HepG2 (cell line): ENCODE measurements at regions not wholly inside any gene's neighbourhood (a gene's known extent, or its start where the extent isn't known, plus 50 kb on each side); places are given as distances from the start of the nearest gene placed in this dataset.

Source experiments
- ADNP ChIP-seq: sonication (generic); formaldehyde crosslinking; IDR thresholded peaks from 2 replicates; pipeline ENCODE4 v1.4.0; 2020; ENCODE audit warnings: missing genetic modification reagents
- ARHGAP35 ChIP-seq: sonication (generic); formaldehyde crosslinking; IDR thresholded peaks from 2 replicates; pipeline ENCODE4 v1.9.0; 2022; ENCODE audit warnings: mild to moderate bottlenecking, inconsistent platforms, moderate library complexity, missing genetic modification reagents, borderline replicate concordance
- ESRRA ChIP-seq: sonication (generic); formaldehyde crosslinking; IDR thresholded peaks from 2 replicates; pipeline ENCODE4 v1.5.1; 2020; ENCODE audit warnings: mild to moderate bottlenecking, low read depth, missing genetic modification reagents
- FOXA1 ChIP-seq, 2 experiments: fragments of 450-650 bp in 1 of 2; sonication (generic) in 1 of 2; formaldehyde crosslinking in 1 of 2; IDR thresholded peaks; 2 replicates each; pipeline versions ENCODE4 v1.4.0 to v1.6.1; 2016 to 2020; ENCODE audit warnings: missing genetic modification reagents in 1 of 2
- FOXC1 ChIP-seq: sonication (generic); formaldehyde crosslinking; IDR thresholded peaks from 2 replicates; pipeline ENCODE4 v1.8.0; 2022; ENCODE audit warnings: mild to moderate bottlenecking, missing genetic modification reagents, borderline replicate concordance
- FOXK2 ChIP-seq: fragments of 450-650 bp; IDR thresholded peaks from 2 replicates; pipeline ENCODE4 v1.6.1; 2016
- HNRNPUL1 ChIP-seq: fragments of 200-400 bp; formaldehyde crosslinking; IDR thresholded peaks from 2 replicates; pipeline ENCODE4 v1.6.1; 2017; ENCODE audit warnings: low read depth, mild to moderate bottlenecking, low read length, moderate library complexity
- IRX3 ChIP-seq: sonication (generic); formaldehyde crosslinking; IDR thresholded peaks from 2 replicates; pipeline ENCODE4 v1.8.1; 2023; ENCODE audit warnings: mild to moderate bottlenecking, low read depth, missing genetic modification reagents, borderline replicate concordance
- MNT ChIP-seq: fragments of 450-650 bp; IDR thresholded peaks from 2 replicates; pipeline ENCODE4 v1.6.1; 2016
- MTA3 ChIP-seq: sonication (generic); formaldehyde crosslinking; IDR thresholded peaks from 2 replicates; pipeline ENCODE4 v1.4.0; 2020; ENCODE audit warnings: missing genetic modification reagents
- NFE2L1 ChIP-seq: sonication (generic); formaldehyde crosslinking; IDR thresholded peaks from 2 replicates; pipeline ENCODE4 v1.4.0; 2020; ENCODE audit warnings: missing genetic modification reagents, mild to moderate bottlenecking, borderline replicate concordance
- SIN3A ChIP-seq: IDR thresholded peaks from 2 replicates; pipeline ENCODE4 v1.6.1; 2011; ENCODE audit warnings: low read depth, mild to moderate bottlenecking, control low read depth, low read length, borderline replicate concordance
- SP2 ChIP-seq: sonication (generic); formaldehyde crosslinking; IDR thresholded peaks from 2 replicates; pipeline ENCODE4 v1.5.1; 2020; ENCODE audit warnings: mild to moderate bottlenecking, missing genetic modification reagents
- SP5 ChIP-seq: IDR thresholded peaks from 2 replicates; pipeline ENCODE4 v1.6.1; 2016; ENCODE audit warnings: low read depth, borderline replicate concordance
- TMF1 ChIP-seq: sonication (generic); formaldehyde crosslinking; IDR thresholded peaks from 2 replicates; pipeline ENCODE4 v1.8.1; 2022; ENCODE audit warnings: low read depth, missing genetic modification reagents
- TOE1 ChIP-seq: sonication (generic); formaldehyde crosslinking; IDR thresholded peaks from 2 replicates; pipeline ENCODE4 v1.4.0; 2020; ENCODE audit warnings: mild to moderate bottlenecking, missing genetic modification reagents
- XRCC5 ChIP-seq: fragments of 200-400 bp; formaldehyde crosslinking; optimal IDR thresholded peaks from 2 replicates; pipeline ENCODE3; 2017; ENCODE audit warnings: mild to moderate bottlenecking, low read length
- YEATS2 ChIP-seq: sonication (generic); formaldehyde crosslinking; IDR thresholded peaks from 2 replicates; pipeline ENCODE4 v1.4.0; 2020; ENCODE audit warnings: missing genetic modification reagents, borderline replicate concordance
- ZBTB10 ChIP-seq: sonication (generic); formaldehyde crosslinking; IDR thresholded peaks from 2 replicates; pipeline ENCODE4 v1.4.0; 2020; ENCODE audit warnings: missing genetic modification reagents, borderline replicate concordance
- ZBTB38 ChIP-seq: sonication (generic); formaldehyde crosslinking; IDR thresholded peaks from 2 replicates; pipeline ENCODE4 v1.5.1; 2020; ENCODE audit warnings: mild to moderate bottlenecking, missing genetic modification reagents
- ZIK1 ChIP-seq: sonication (generic); formaldehyde crosslinking; IDR thresholded peaks from 2 replicates; pipeline ENCODE4 v1.5.0; 2020; ENCODE audit warnings: mild to moderate bottlenecking, low read depth, missing genetic modification reagents, borderline replicate concordance
- ZNF207 ChIP-seq: fragments of 450-650 bp; IDR thresholded peaks from 2 replicates; pipeline ENCODE4 v1.6.1; 2016; ENCODE audit warnings: antibody characterized with exemption, borderline replicate concordance
- ZNF382 ChIP-seq: sonication (generic); formaldehyde crosslinking; IDR thresholded peaks from 2 replicates; pipeline ENCODE4 v1.5.0; 2020; ENCODE audit warnings: missing genetic modification reagents, mild to moderate bottlenecking, borderline replicate concordance
- ZNF672 ChIP-seq: sonication (generic); formaldehyde crosslinking; IDR thresholded peaks from 2 replicates; pipeline ENCODE4 v1.8.1; 2022; ENCODE audit warnings: missing genetic modification reagents
- ZNF788 ChIP-seq: sonication (generic); formaldehyde crosslinking; IDR thresholded peaks from 2 replicates; pipeline ENCODE4 v1.5.0; 2020; ENCODE audit warnings: mild to moderate bottlenecking, missing genetic modification reagents, borderline replicate concordance
- ZNF841 ChIP-seq: sonication (generic); formaldehyde crosslinking; IDR thresholded peaks from 2 replicates; pipeline ENCODE4 v1.8.1; 2023; ENCODE audit warnings: missing genetic modification reagents, borderline replicate concordance
- ZSCAN21 ChIP-seq: sonication (generic); formaldehyde crosslinking; IDR thresholded peaks from 2 replicates; pipeline ENCODE4 v1.8.0; 2022; ENCODE audit warnings: mild to moderate bottlenecking, missing genetic modification reagents, moderate library complexity, borderline replicate concordance

- TF ChIP-seq ZSCAN21 (CRISPR knock-in tag) (no peak), ZNF672 (CRISPR knock-in tag) (no peak), SIN3A (no peak), ZNF841 (CRISPR knock-in tag) (no peak), MNT (no peak), FOXA1 (IDR thresholded peaks at IDR 0.05) (peak; percentile 59; the same call in 1 of the 2 replicates), FOXA1 (CRISPR knock-in tag; IDR thresholded peaks at IDR 0.05) (peak; percentile 95), MTA3 (CRISPR knock-in tag) (no peak), TMF1 (no peak), TOE1 (CRISPR knock-in tag) (no peak), SP2 (CRISPR knock-in tag) (no peak), FOXC1 (no peak), ZIK1 (CRISPR knock-in tag) (no peak), FOXK2 (peak; percentile 30; the same call in 1 of the 2 replicates), ZNF788 (CRISPR knock-in tag) (peak; percentile 75; the same call in 1 of the 2 replicates), ZNF207 (no peak), IRX3 (no peak), XRCC5 (no peak), ADNP (CRISPR knock-in tag) (no peak), SP5 (CRISPR knock-in tag) (no peak), NFE2L1 (no peak), ARHGAP35 (CRISPR knock-in tag) (no peak), ZBTB38 (no peak), ZBTB10 (no peak), ESRRA (CRISPR knock-in tag) (no peak), ZNF382 (CRISPR knock-in tag) (no peak), YEATS2 (CRISPR knock-in tag) (peak; percentile 27; the same call in 1 of the 2 replicates), HNRNPUL1 (no peak)
Measured at GRCh38 chr17:70677783-70678647, 508.7 kb downstream of the KCNJ2 start (continued).
